ENCODE measurements at regions not wholly inside any gene's neighbourhood (a gene's known extent, or its start where the extent isn't known, plus 50 kb on each side); places are given as distances from the start of the nearest gene placed in this dataset.

DNA sequence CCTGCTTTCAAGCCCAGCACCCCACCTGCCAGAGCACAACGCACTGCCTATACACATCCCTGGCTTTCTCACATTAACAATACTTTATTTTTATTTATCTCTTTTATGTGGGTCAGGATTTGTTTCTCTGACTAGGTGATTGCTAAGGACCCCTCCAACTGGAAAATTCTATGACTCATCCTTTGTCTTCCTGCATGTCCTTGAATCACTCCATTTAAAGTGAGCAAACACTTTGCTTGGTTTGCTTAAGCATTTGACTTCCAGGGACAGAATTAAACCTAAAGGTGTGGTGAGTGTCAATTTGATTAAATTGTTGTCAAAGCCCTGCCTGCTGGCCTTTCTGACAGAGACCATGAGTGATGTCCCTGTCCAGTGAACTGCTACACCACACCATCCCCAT is 536.5 kb upstream of the BRINP1 start:
- DNase-seq (ENCODE audit: low read depth), result no peak
- H3K4me3 ChIP-seq (ENCODE audit: low read length), result no peak overlapping the region
- TF ChIP-seq, protein P1, sequence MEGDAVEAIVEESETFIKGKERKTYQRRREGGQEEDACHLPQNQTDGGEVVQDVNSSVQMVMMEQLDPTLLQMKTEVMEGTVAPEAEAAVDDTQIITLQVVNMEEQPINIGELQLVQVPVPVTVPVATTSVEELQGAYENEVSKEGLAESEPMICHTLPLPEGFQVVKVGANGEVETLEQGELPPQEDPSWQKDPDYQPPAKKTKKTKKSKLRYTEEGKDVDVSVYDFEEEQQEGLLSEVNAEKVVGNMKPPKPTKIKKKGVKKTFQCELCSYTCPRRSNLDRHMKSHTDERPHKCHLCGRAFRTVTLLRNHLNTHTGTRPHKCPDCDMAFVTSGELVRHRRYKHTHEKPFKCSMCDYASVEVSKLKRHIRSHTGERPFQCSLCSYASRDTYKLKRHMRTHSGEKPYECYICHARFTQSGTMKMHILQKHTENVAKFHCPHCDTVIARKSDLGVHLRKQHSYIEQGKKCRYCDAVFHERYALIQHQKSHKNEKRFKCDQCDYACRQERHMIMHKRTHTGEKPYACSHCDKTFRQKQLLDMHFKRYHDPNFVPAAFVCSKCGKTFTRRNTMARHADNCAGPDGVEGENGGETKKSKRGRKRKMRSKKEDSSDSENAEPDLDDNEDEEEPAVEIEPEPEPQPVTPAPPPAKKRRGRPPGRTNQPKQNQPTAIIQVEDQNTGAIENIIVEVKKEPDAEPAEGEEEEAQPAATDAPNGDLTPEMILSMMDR (conservative IDR thresholded peaks at IDR 0.05; ENCODE audit: low read depth, low read length), result no peak

DNA sequence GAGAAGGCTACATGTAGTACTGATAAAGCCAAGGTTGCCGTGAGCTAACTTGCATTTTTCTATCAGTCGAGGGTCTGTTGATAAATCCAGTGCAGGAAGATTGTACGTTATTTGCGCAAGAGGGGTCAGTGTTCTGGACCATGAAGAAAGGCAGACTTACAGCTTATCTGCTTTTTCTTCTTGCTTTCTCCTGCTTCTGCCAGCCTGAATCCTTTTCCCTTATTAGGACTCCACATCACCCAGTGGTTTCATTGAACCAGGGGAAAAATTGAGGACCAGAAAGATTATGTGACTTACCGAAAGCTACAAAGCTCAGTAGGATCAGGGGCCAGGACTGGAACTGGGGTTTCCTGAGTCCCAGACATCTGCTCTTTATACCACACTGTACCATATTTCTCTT is 534.6 kb upstream of the BRINP1 start:
- H3K4me3 ChIP-seq (ENCODE audit: low read length), result no peak overlapping the region
- TF ChIP-seq, protein P1 (conservative IDR thresholded peaks at IDR 0.05; ENCODE audit: low read depth, low read length), result no peak

DNA sequence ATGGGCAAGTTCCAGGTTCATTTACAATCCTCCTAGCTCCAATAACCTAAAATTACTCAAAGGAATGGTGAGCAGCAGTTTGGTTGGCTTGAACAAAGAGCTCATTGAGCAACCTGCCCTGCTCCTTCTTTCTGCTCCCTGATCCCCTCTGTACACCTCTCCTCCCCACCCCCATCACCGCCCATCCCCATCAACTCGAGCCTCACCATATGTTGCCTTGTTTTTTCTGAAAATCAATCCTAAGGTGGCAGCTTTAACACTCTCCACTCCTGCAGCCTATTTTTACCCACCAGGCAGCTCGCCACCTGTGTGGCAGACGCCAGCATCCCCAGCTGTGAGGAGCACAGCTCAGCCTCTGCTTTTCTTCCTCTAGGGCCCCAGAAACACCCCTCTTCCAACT is 533.4 kb upstream of the BRINP1 start:
- TF ChIP-seq, protein P1 (conservative IDR thresholded peaks at IDR 0.05; ENCODE audit: low read depth, low read length), result no peak
- DNase-seq (ENCODE audit: low read depth), result no peak
- H3K4me3 ChIP-seq (ENCODE audit: low read length), result no peak overlapping the region

More for the DNA sequence above, 534.6 kb upstream of the BRINP1 start:
- DNase-seq (ENCODE audit: low read depth), result no peak

DNA sequence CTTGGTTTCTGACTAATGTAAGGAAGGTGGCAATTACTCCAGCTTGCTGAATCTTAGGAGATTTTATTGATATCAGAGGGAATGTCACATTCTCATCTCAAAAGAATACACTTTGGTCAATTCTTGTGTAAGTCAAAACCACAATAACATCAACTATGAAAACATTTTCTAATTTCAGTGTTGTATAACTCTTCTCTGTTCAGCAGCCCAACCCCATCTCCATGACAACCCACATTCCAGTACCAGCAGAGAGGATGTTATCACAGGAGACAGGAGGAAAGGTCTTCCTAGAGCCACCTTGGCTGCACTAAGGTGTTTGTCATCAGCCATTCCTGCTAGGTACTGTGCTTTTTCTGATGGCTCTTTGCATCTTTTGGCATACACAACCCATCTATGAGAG is 529.1 kb upstream of the BRINP1 start:
- DNase-seq (ENCODE audit: low read depth), result no peak
- TF ChIP-seq, protein P1 (conservative IDR thresholded peaks at IDR 0.05; ENCODE audit: low read depth, low read length), result no peak
- H3K4me3 ChIP-seq (ENCODE audit: low read length), result no peak overlapping the region

DNA sequence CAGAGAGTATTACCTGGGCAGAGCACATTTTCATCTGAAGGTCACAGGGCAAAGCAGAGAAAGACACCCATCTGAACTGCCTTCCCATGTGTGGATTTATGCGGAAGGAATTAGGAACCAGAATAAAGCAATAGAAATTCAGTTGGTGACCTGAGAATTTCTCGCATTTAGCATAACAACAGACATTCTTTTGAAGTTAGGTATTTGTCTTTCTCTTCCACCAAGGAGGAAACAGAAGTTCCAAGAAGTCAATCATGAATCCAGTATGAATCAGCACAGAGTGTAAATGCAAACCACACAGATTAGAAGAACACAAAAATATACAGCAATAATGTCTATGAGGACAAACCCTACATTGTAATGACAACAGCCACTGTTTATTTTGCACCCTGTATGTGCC is 515.2 kb upstream of the BRINP1 start:
- no peak overlapping the region for H3K4me3 ChIP-seq (ENCODE audit: low read length)
- DNase-seq (ENCODE audit: low read depth), result no peak
- TF ChIP-seq, protein P1 (conservative IDR thresholded peaks at IDR 0.05; ENCODE audit: low read depth, low read length), result no peak

DNA sequence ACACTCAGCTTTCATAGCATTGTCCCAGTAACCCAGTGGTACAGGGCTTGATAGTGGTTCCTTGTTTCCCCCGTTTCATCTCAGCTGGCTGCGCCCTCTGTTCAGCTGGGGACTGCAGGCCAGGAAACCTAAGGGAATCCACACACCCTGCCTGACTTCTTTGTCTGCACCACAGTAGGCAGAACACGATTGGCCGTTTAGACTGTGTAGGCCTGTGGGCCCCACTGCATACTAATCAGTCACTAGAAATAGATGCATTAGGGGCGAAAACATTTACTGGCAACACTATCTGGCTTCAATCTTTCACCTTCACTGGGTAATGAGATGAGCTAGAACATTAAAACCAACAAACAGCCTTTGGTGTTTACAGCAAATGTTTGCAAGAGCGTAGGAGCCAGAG is 512.7 kb upstream of the BRINP1 start:
- TF ChIP-seq, protein P1 (conservative IDR thresholded peaks at IDR 0.05; ENCODE audit: low read depth, low read length), result no peak
- no peak overlapping the region for H3K4me3 ChIP-seq (ENCODE audit: low read length)
- no peak for DNase-seq (ENCODE audit: low read depth)

DNA sequence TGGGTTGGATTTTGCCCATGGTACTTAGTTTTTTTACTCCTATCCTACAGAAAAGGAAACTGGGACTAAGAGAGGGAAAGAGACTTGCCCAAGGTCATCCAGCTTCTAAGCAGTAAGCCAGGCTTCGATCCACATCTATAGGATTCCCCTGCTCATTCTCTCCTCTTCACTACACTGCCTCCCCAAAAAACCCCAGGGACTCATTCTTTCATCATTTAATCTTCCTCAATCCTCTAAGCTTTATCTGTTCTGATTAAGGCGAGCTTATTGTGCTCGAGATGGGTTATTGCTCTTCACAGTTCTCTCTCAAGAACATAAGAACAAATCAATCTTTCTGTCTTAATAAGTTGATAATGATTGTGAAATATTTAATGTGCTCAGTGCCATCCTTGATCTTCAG is 511.1 kb upstream of the BRINP1 start:
- DNase-seq (ENCODE audit: low read depth), result no peak
- TF ChIP-seq, protein P1 (conservative IDR thresholded peaks at IDR 0.05; ENCODE audit: low read depth, low read length), result no peak
- no peak overlapping the region for H3K4me3 ChIP-seq (ENCODE audit: low read length)

All from retinal pigment epithelial cell (primary cell).